ENCODE measurements at regions not wholly inside any gene's neighbourhood (a gene's known extent, or its start where the extent isn't known, plus 50 kb on each side); places are given as distances from the start of the nearest gene placed in this dataset.

GRCh38 chr4:27490766-27491165, 630.1 kb downstream of the STIM2 start:
- TF ChIP-seq POLR2A (IDR thresholded peaks at IDR 0.05; ENCODE audit: low read depth, low read length) = no peak
- no peak for TF ChIP-seq POLR2AphosphoS5 (IDR thresholded peaks at IDR 0.05; ENCODE audit: low read depth, low read length)
- TF ChIP-seq TAF1 (IDR thresholded peaks at IDR 0.05; ENCODE audit: borderline replicate concordance, low read depth, low read length) = no peak
